PC-9 (cell line): ENCODE measurements at regions not wholly inside any gene's neighbourhood (a gene's known extent, or its start where the extent isn't known, plus 50 kb on each side); places are given as distances from the start of the nearest gene placed in this dataset.

Source experiments
- CTCF ChIP-seq: fragments of 200-600 bp; sonication (generic); conservative IDR thresholded peaks from 2 replicates; pipeline ENCODE4 v1.6.1; 2017; ENCODE audit warnings: mixed run types, antibody characterized with exemption, mild to moderate bottlenecking, moderate library complexity
- EZH2 ChIP-seq: fragments of 200-600 bp; sonication (generic); IDR thresholded peaks from 2 replicates; pipeline ENCODE4 v1.8.0; 2017; ENCODE audit warnings: antibody characterized with exemption, low read depth

- TF ChIP-seq CTCF: no peak
- no peak for TF ChIP-seq EZH2
These were observed 1205.2 kb upstream of the AUTS2 start for GRCh38 chr7:68393051-68393450.
